ENCODE measurements at regions not wholly inside any gene's neighbourhood (a gene's known extent, or its start where the extent isn't known, plus 50 kb on each side); places are given as distances from the start of the nearest gene placed in this dataset.

- no peak for TF ChIP-seq POLR2A (IDR thresholded peaks at IDR 0.05; ENCODE audit: extremely low read depth, insufficient read length)
- no peak for TF ChIP-seq MYC (IDR thresholded peaks at IDR 0.05; ENCODE audit: low read depth, low read length)
- TF ChIP-seq CTCF (IDR thresholded peaks at IDR 0.05; ENCODE audit: low read depth, low read length) = no peak
- TF ChIP-seq, protein P1, sequence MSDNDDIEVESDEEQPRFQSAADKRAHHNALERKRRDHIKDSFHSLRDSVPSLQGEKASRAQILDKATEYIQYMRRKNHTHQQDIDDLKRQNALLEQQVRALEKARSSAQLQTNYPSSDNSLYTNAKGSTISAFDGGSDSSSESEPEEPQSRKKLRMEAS (IDR thresholded peaks at IDR 0.05; ENCODE audit: low read depth, low read length) = no peak
- DNase-seq (ENCODE audit: low read depth) = no peak
- H3K4me3 ChIP-seq (ENCODE audit: low read depth, low read length) = no peak overlapping the region
Measured at GRCh38 chr11:71060391-71060791, 192.0 kb downstream of the SHANK2 start.

- no peak overlapping the region for H3K4me3 ChIP-seq (ENCODE audit: low read depth, low read length)
- TF ChIP-seq MYC (IDR thresholded peaks at IDR 0.05; ENCODE audit: low read depth, low read length) (no peak), CTCF (IDR thresholded peaks at IDR 0.05; ENCODE audit: low read depth, low read length) (no peak), POLR2A (IDR thresholded peaks at IDR 0.05; ENCODE audit: extremely low read depth, insufficient read length) (no peak)
- TF ChIP-seq, protein P1 (IDR thresholded peaks at IDR 0.05; ENCODE audit: low read depth, low read length) = no peak
- no peak for DNase-seq (ENCODE audit: low read depth)
Measured at GRCh38 chr11:71059662-71060061, 192.7 kb downstream of the SHANK2 start.

DNA sequence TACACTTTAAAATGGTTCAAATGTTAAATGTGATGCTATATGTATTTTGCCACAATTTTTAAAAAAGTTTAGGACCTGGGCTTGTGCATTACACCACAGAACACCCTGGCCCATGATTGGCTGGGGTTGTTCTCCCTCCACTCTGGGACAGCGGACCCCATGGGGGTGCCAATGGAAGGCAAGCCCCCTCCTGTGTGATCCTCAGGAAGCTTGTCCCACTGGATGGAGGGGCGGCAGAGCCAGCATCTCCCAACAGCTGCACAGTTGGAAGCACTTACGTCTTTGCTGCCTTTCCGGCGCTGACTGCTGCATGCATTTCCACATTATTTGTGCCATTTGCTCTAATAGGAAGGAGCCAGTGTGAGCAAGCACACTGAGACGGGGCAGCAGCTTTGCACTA lies 196.5 kb downstream of the SHANK2 start:
- no peak for DNase-seq (ENCODE audit: low read depth)

More for the DNA sequence above, 196.5 kb downstream of the SHANK2 start:
- TF ChIP-seq, protein P1 (IDR thresholded peaks at IDR 0.05; ENCODE audit: low read depth, low read length) = no peak
- TF ChIP-seq CTCF (IDR thresholded peaks at IDR 0.05; ENCODE audit: low read depth, low read length) (no peak), POLR2A (IDR thresholded peaks at IDR 0.05; ENCODE audit: extremely low read depth, insufficient read length) (no peak), MYC (IDR thresholded peaks at IDR 0.05; ENCODE audit: low read depth, low read length) (no peak)
- H3K4me3 ChIP-seq (ENCODE audit: low read depth, low read length) = no peak overlapping the region

Data from NB4 (cell line).